ENCODE measurements at regions not wholly inside any gene's neighbourhood (a gene's known extent, or its start where the extent isn't known, plus 50 kb on each side); places are given as distances from the start of the nearest gene placed in this dataset.
A peak's percentile ranks its signal among the peaks of the same experiment; 100 is the strongest.

GRCh38 chr16:86974120-86974519, 343.1 kb downstream of the C16orf95 start:
- Histone ChIP-seq H3K27ac (no peak overlapping the region), H4K20me1 (ENCODE audit: insufficient read depth) (no peaks in the 10 kb centered on the region), H3K27me3 (replicated peaks; ENCODE audit: insufficient read depth) (peaks cover 9% of the 10 kb centered on the region), H3K9ac (no peak overlapping the region), H3K4me1 (ENCODE audit: insufficient read depth) (no peaks in the 10 kb centered on the region), H3K4me3 (no peak overlapping the region), H3K36me3 (ENCODE audit: low read depth) (no peaks in the 10 kb centered on the region), H3K9me2 (ENCODE audit: insufficient read depth) (no peaks in the 10 kb centered on the region), H3K79me2 (ENCODE audit: insufficient read depth) (no peaks in the 10 kb centered on the region), H3K9me3 (ENCODE audit: low read depth) (no peaks in the 10 kb centered on the region), H3F3A (ENCODE audit: insufficient read depth) (peaks cover 3% of the 10 kb centered on the region; the same call in 1 of the 2 replicates), H2AFZ (no peak overlapping the region), H3K4me2 (ENCODE audit: unreplicated experiment) (no peak overlapping the region)
- WGBS, 2 experiments (ENCODE audit: low coverage in 1 of 2, low lambda C conversion rate in 2 of 2, missing lambda C conversion rate in 2 of 2): 51 to 56% methylated on average over 2 of the region's 2 CpGs
- no peak for TF ChIP-seq EZH2 (IDR thresholded peaks at IDR 0.05; ENCODE audit: insufficient read depth, poor library complexity, severe bottlenecking)
- TF ChIP-seq EZH2phosphoT487 (IDR thresholded peaks at IDR 0.05; ENCODE audit: insufficient read depth, low read depth): no peak
- in situ Hi-C loops (cut with MboI): no loop called here
- no peak for DNase-seq

- Histone ChIP-seq H3K79me2 (ENCODE audit: insufficient read depth) (no peaks in the 10 kb centered on the region), H3K27ac (no peak overlapping the region), H3K9me3 (ENCODE audit: low read depth) (no peaks in the 10 kb centered on the region), H3K9me2 (ENCODE audit: insufficient read depth) (no peaks in the 10 kb centered on the region), H3K4me3 (no peak overlapping the region), H3K9ac (no peak overlapping the region), H2AFZ (no peak overlapping the region), H3K4me1 (ENCODE audit: insufficient read depth) (no peaks in the 10 kb centered on the region), H3K4me2 (ENCODE audit: unreplicated experiment) (no peak overlapping the region), H3K36me3 (ENCODE audit: low read depth) (no peaks in the 10 kb centered on the region), H4K20me1 (ENCODE audit: insufficient read depth) (no peaks in the 10 kb centered on the region), H3F3A (ENCODE audit: insufficient read depth) (peaks cover 3% of the 10 kb centered on the region; the same call in 1 of the 2 replicates), H3K27me3 (replicated peaks; ENCODE audit: insufficient read depth) (peaks cover 13% of the 10 kb centered on the region)
- 6 to 14% methylated on average over 2 of the region's 2 CpGs for WGBS, 2 experiments (ENCODE audit: low coverage in 1 of 2, low lambda C conversion rate in 2 of 2, missing lambda C conversion rate in 2 of 2)
- DNase-seq: peak; percentile 66
- in situ Hi-C loops (cut with MboI): no loop called here
- TF ChIP-seq EZH2phosphoT487 (IDR thresholded peaks at IDR 0.05; ENCODE audit: insufficient read depth, low read depth) (no peak), EZH2 (IDR thresholded peaks at IDR 0.05; ENCODE audit: insufficient read depth, poor library complexity, severe bottlenecking) (no peak)
Observed at GRCh38 chr16:86975445-86975844, 341.7 kb downstream of the C16orf95 start.

GRCh38 chr16:86977076-86977676, 340.0 kb downstream of the C16orf95 start:
- Histone ChIP-seq H2AFZ (no peak overlapping the region), H4K20me1 (ENCODE audit: insufficient read depth) (no peaks in the 10 kb centered on the region), H3K4me1 (ENCODE audit: insufficient read depth) (no peaks in the 10 kb centered on the region), H3K4me3 (no peak overlapping the region), H3K36me3 (ENCODE audit: low read depth) (no peaks in the 10 kb centered on the region), H3K27me3 (replicated peaks; ENCODE audit: insufficient read depth) (peaks cover 16% of the 10 kb centered on the region; the same call in 1 of the 2 replicates), H3K9me3 (ENCODE audit: low read depth) (no peaks in the 10 kb centered on the region), H3F3A (ENCODE audit: insufficient read depth) (peaks cover 3% of the 10 kb centered on the region; the same call in 1 of the 2 replicates), H3K27ac (no peak overlapping the region), H3K4me2 (ENCODE audit: unreplicated experiment) (no peak overlapping the region), H3K79me2 (ENCODE audit: insufficient read depth) (no peaks in the 10 kb centered on the region), H3K9ac (no peak overlapping the region), H3K9me2 (ENCODE audit: insufficient read depth) (no peaks in the 10 kb centered on the region)
- in situ Hi-C loops (cut with MboI): no loop called here
- WGBS, 2 experiments (ENCODE audit: low coverage in 1 of 2, low lambda C conversion rate in 2 of 2, missing lambda C conversion rate in 2 of 2): 76 to 86% methylated on average over 12 to 17 of the region's 17 CpGs
- TF ChIP-seq EZH2 (IDR thresholded peaks at IDR 0.05; ENCODE audit: insufficient read depth, poor library complexity, severe bottlenecking) (no peak), EZH2phosphoT487 (IDR thresholded peaks at IDR 0.05; ENCODE audit: insufficient read depth, low read depth) (no peak)
- no peak for DNase-seq

- H3K4me1 ChIP-seq (ENCODE audit: insufficient read depth): no peaks in the 10 kb centered on the region
- peaks cover 3% of the 10 kb centered on the region; the same call in 1 of the 2 replicates for H3F3A ChIP-seq (ENCODE audit: insufficient read depth)
- no peaks in the 10 kb centered on the region for H3K79me2 ChIP-seq (ENCODE audit: insufficient read depth)
- H3K9ac ChIP-seq: no peak overlapping the region
- H3K27ac ChIP-seq: no peak overlapping the region
- peaks cover 24% of the 10 kb centered on the region for H3K27me3 ChIP-seq (replicated peaks; ENCODE audit: insufficient read depth)
- H4K20me1 ChIP-seq (ENCODE audit: insufficient read depth): no peaks in the 10 kb centered on the region
- H3K36me3 ChIP-seq (ENCODE audit: low read depth): no peaks in the 10 kb centered on the region
- DNase-seq: no peak
- H3K9me3 ChIP-seq (ENCODE audit: low read depth): no peaks in the 10 kb centered on the region
- in situ Hi-C loops (cut with MboI): no loop called here
- H2AFZ ChIP-seq: no peak overlapping the region
- no peak overlapping the region for H3K4me2 ChIP-seq (ENCODE audit: unreplicated experiment)
- WGBS, 2 experiments (ENCODE audit: low coverage in 1 of 2, low lambda C conversion rate in 2 of 2, missing lambda C conversion rate in 2 of 2): 87 to 88% methylated on average over 10 to 12 of the region's 12 CpGs
- H3K4me3 ChIP-seq: no peak overlapping the region
- TF ChIP-seq EZH2 (IDR thresholded peaks at IDR 0.05; ENCODE audit: insufficient read depth, poor library complexity, severe bottlenecking) (no peak), EZH2phosphoT487 (IDR thresholded peaks at IDR 0.05; ENCODE audit: insufficient read depth, low read depth) (no peak)
- no peaks in the 10 kb centered on the region for H3K9me2 ChIP-seq (ENCODE audit: insufficient read depth)
Observed at GRCh38 chr16:86978445-86979030, 338.7 kb downstream of the C16orf95 start.

All from GM23248 (cell line).